ENCODE measurements at regions not wholly inside any gene's neighbourhood (a gene's known extent, or its start where the extent isn't known, plus 50 kb on each side); places are given as distances from the start of the nearest gene placed in this dataset.

DNA sequence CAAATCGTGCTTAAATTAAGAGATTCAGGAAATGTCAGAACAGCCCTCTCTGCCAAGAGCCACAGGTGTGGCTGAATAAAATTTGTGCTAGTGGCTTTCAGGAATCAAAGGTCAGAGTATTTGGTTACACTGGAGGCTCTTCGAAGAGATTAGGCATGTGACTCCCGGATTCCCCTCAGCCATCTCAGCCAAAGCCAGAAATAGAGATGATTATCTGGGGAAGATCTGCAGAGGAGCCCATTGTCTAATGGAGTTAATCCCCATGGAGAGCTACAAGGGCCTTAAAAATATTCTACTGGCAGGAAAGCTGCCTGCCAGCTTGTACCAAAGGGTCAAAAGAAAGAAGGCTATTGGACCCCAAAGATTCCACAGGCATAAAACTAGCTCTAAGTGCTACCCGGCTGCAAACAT is 1259.5 kb downstream of the TBC1D22A start:
- TF ChIP-seq CTCF (IDR thresholded peaks at IDR 0.05) = no peak
- DNase-seq (ENCODE audit: low spot score) (no peak), ATAC-seq (ENCODE audit: low FRiP score) (no peak)

- no peak for DNase-seq (ENCODE audit: low spot score)
- TF ChIP-seq CTCF (IDR thresholded peaks at IDR 0.05) = no peak
- ATAC-seq (ENCODE audit: low FRiP score) = no peak
Measured at GRCh38 chr22:48018346-48018745, 1255.9 kb downstream of the TBC1D22A start.

- no peak for TF ChIP-seq CTCF (IDR thresholded peaks at IDR 0.05)
- DNase-seq (ENCODE audit: low spot score) (no peak), ATAC-seq (ENCODE audit: low FRiP score) (no peak)
Measured at GRCh38 chr22:48015701-48016100, 1253.3 kb downstream of the TBC1D22A start.

GRCh38 chr22:48004936-48005335 is 1242.5 kb downstream of the TBC1D22A start:
- no peak for DNase-seq (ENCODE audit: low spot score)
- no peak for TF ChIP-seq CTCF (IDR thresholded peaks at IDR 0.05)
- no peak for ATAC-seq (ENCODE audit: low FRiP score)

DNA sequence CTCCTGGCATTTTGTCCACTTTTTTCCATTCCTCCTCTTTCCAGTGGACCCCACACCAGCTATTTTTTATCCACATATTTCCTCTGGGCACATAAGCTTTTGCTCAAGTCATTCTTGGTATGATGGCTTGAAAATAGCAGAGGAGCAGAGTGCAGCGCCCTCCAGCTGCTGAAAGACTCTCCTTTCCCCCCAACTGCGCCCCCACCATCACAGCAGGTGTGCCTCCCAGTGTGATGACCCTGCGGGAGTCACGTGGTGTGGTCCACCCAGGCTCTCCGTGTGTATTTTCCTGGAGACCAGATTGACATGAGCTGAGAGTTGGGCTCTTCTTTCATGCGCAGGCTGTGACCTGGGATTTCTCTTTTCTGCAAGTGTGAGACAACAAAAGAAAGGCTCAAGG is 1241.6 kb downstream of the TBC1D22A start:
- ATAC-seq (ENCODE audit: low FRiP score) (no peak), DNase-seq (ENCODE audit: low spot score) (no peak)
- TF ChIP-seq CTCF (IDR thresholded peaks at IDR 0.05) = no peak

DNA sequence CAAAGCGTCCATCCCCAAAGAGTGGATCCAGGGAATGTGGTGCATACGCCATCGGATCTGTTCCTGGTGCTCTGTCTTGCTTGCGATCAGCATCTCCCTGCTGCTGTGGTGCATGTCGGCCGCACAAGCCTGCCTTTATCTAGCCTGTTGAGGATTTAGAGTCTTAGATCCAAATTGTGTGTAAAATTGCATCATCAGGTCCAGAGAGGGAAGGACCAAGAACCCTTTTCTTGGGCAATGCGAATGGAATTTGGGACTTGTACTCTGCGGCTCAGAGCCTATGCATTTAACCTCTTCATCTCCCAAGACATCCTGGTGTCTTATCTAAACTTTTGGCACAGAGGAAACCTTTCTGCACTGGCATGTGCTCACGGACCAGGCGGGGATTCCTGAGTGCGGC is 1238.7 kb downstream of the TBC1D22A start:
- ATAC-seq (ENCODE audit: low FRiP score) (no peak), DNase-seq (ENCODE audit: low spot score) (no peak)
- TF ChIP-seq CTCF (IDR thresholded peaks at IDR 0.05) = no peak

DNA sequence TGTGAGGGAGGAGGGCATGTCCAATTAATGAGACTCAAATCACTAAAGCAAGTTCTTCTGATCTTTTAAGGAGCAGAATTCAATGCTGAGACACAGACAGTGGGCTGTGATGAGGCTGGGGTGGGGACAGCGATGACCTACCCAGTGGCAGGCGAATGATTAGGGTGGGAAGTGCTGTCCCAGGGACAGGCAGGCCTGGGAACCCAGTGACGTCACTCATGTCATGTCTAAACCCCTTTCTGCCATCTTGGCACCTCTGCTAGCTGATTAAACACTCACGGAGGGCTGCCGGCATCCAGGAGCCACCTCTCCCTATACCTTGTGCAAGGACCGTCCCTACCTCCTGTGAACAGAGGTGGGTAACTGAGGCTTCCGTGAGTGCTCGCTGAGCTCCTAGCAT is 1235.2 kb downstream of the TBC1D22A start:
- ATAC-seq (ENCODE audit: low FRiP score) (no peak), DNase-seq (ENCODE audit: low spot score) (no peak)
- no peak for TF ChIP-seq CTCF (IDR thresholded peaks at IDR 0.05)

Measured in omental fat pad (tissue), 3 donors.